Suprapubic skin (tissue), 4 donors: ENCODE measurements at regions not wholly inside any gene's neighbourhood (a gene's known extent, or its start where the extent isn't known, plus 50 kb on each side); places are given as distances from the start of the nearest gene placed in this dataset.
A peak's percentile ranks its signal among the peaks of the same experiment; 100 is the strongest.

Experiments used
- EP300 ChIP-seq: sonication (generic); formaldehyde crosslinking; IDR thresholded peaks from one replicate; pipeline ENCODE4 v1.6.1; 2017; ENCODE audit warnings: antibody characterized with exemption
- POLR2A ChIP-seq, 2 donors: fragments of 450-650 bp; IDR thresholded peaks; one replicate each; pipeline ENCODE4 v1.6.1; 2017; ENCODE audit warnings: antibody characterized with exemption in 2 of 2, mild to moderate bottlenecking in 2 of 2, moderate library complexity in 2 of 2
- POLR2AphosphoS5 ChIP-seq, 3 donors: sonication (generic); formaldehyde crosslinking; IDR thresholded peaks; one replicate each; pipeline ENCODE4 v1.6.1; 2017; ENCODE audit warnings: antibody characterized with exemption in 3 of 3
- TF ChIP-seq, protein P1 (sequence below), 2 donors: fragments of 200-600 bp in 1 of 2; fragments of 450-650 bp in 1 of 2; sonication (generic) in 1 of 2; IDR thresholded peaks; one replicate each; pipeline ENCODE4 v1.5.1; 2016 to 2019; ENCODE audit warnings: antibody characterized with exemption in 2 of 2, mild to moderate bottlenecking in 1 of 2, moderate library complexity in 1 of 2

DNA sequence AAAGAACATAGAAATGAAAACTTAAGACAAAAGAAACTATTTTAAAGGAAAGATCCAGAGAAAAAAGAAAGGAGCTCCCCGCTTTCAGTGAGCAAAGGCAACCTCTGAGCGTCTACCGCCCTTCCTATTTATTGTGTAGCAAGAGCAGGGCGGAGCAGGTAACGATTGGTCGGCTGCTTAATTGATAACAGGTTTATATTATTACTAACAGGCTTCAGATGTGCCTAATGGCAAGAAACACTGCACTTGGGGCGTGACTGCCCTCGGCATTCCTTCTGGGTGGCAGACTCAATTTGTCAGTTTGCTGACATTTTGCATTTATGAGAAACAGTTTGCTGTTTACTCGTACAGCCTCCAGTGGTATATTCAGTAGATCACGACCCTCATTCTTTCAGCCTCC lies 482.7 kb upstream of the C9orf72 start:
- TF ChIP-seq EP300: no peak
- TF ChIP-seq, protein P1, sequence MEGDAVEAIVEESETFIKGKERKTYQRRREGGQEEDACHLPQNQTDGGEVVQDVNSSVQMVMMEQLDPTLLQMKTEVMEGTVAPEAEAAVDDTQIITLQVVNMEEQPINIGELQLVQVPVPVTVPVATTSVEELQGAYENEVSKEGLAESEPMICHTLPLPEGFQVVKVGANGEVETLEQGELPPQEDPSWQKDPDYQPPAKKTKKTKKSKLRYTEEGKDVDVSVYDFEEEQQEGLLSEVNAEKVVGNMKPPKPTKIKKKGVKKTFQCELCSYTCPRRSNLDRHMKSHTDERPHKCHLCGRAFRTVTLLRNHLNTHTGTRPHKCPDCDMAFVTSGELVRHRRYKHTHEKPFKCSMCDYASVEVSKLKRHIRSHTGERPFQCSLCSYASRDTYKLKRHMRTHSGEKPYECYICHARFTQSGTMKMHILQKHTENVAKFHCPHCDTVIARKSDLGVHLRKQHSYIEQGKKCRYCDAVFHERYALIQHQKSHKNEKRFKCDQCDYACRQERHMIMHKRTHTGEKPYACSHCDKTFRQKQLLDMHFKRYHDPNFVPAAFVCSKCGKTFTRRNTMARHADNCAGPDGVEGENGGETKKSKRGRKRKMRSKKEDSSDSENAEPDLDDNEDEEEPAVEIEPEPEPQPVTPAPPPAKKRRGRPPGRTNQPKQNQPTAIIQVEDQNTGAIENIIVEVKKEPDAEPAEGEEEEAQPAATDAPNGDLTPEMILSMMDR (IDR thresholded peaks at IDR 0.05): no peak
- TF ChIP-seq POLR2AphosphoS5 (IDR thresholded peaks at IDR 0.05): no peak
- TF ChIP-seq POLR2A (IDR thresholded peaks at IDR 0.05): peak in 1 of 2 donors; percentile 19
